ENCODE measurements at regions not wholly inside any gene's neighbourhood (a gene's known extent, or its start where the extent isn't known, plus 50 kb on each side); places are given as distances from the start of the nearest gene placed in this dataset.

- TF ChIP-seq TFCP2L1 (CRISPR knock-in tag; IDR thresholded peaks at IDR 0.05) (no peak), REST (IDR thresholded peaks at IDR 0.05) (no peak), E2F6 (IDR thresholded peaks at IDR 0.05; ENCODE audit: borderline replicate concordance, low read depth) (no peak), NR3C1 (IDR thresholded peaks at IDR 0.05) (no peak), MYC (IDR thresholded peaks at IDR 0.05; ENCODE audit: borderline replicate concordance, low read length) (no peak), EHMT2 (IDR thresholded peaks at IDR 0.05; ENCODE audit: low read depth) (no peak), ZNF302 (CRISPR knock-in tag; IDR thresholded peaks at IDR 0.05) (no peak), EHF (CRISPR knock-in tag; IDR thresholded peaks at IDR 0.05) (no peak), MAFK (IDR thresholded peaks at IDR 0.05; ENCODE audit: partially characterized antibody) (no peak), EP300 (IDR thresholded peaks at IDR 0.05) (no peak), JUNB (IDR thresholded peaks at IDR 0.05) (no peak), FOSL2 (IDR thresholded peaks at IDR 0.05) (no peak), FOSL2 (CRISPR knock-in tag; IDR thresholded peaks at IDR 0.05) (no peak), FOSB (CRISPR knock-in tag; IDR thresholded peaks at IDR 0.05) (no peak), CBX2 (IDR thresholded peaks at IDR 0.05; ENCODE audit: borderline replicate concordance, low read depth) (no peak), HEYL (CRISPR knock-in tag; IDR thresholded peaks at IDR 0.05) (no peak), USF2 (IDR thresholded peaks at IDR 0.05) (no peak), ZSCAN20 (CRISPR knock-in tag; IDR thresholded peaks at IDR 0.05) (no peak)
- CTCF ChIA-PET: no interaction called here
- ATAC-seq (no peak), DNase-seq (ENCODE audit: low read depth in 1 of 2, low spot score in 1 of 2) (no peak), FAIRE-seq (no peak)
- Histone ChIP-seq H3K9me3 (no peaks in the 10 kb centered on the region), H3K27ac (peak overlapping the region in 1 of 2 experiments; percentile 29; a peak in 1 of 6 replicates), H3K4me1 (peaks cover 15% of the 10 kb centered on the region), H3K4me2 (no peak overlapping the region), H3K4me3 (no peak overlapping the region)
- POLR2A ChIA-PET: no interaction called here
- 89% methylated on average over 2 of the region's 2 CpGs for WGBS (ENCODE audit: missing lambda C conversion rate)
Measured at GRCh38 chr3:188062216-188062615, 91.7 kb upstream of the LPP start.

- no peak overlapping the region for H3K4me3 ChIP-seq
- WGBS (ENCODE audit: missing lambda C conversion rate): 85% methylated on average over 4 of the region's 4 CpGs
- no peak for FAIRE-seq
- ChIA-PET POLR2A (interaction anchor here (0.7 kb wide), 1 partner anchor 13 kb away, joined by 4 read pairs; no protein-coding TSS in a partner anchor), CTCF (interaction anchor here (1.1 kb wide), 1 partner anchor 1083 kb away, joined by 3 read pairs; no protein-coding TSS in a partner anchor)
- DNase-seq (ENCODE audit: low read depth in 1 of 2, low spot score in 1 of 2): no peak
- H3K4me1 ChIP-seq: peaks cover 20% of the 10 kb centered on the region
- no peak overlapping the region for H3K27ac ChIP-seq
- no peaks in the 10 kb centered on the region for H3K9me3 ChIP-seq
- no peak for ATAC-seq
- no peak overlapping the region for H3K4me2 ChIP-seq
- TF ChIP-seq HOXB5 (CRISPR knock-in tag; IDR thresholded peaks at IDR 0.05) (no peak), POLR2A (IDR thresholded peaks at IDR 0.05; ENCODE audit: low read length) (no peak), MAX (IDR thresholded peaks at IDR 0.05) (no peak), PBX3 (IDR thresholded peaks at IDR 0.05) (no peak), HOXB13 (CRISPR knock-in tag; IDR thresholded peaks at IDR 0.05; ENCODE audit: low read depth) (no peak), ZC3H11A (IDR thresholded peaks at IDR 0.05) (no peak), NPAS2 (CRISPR knock-in tag; IDR thresholded peaks at IDR 0.05; ENCODE audit: borderline replicate concordance) (no peak), BCL3 (IDR thresholded peaks at IDR 0.05) (no peak), FOXS1 (CRISPR knock-in tag; IDR thresholded peaks at IDR 0.05) (no peak), SREBF2 (IDR thresholded peaks at IDR 0.05) (no peak), CEBPB (IDR thresholded peaks at IDR 0.05) (no peak), CHD4 (IDR thresholded peaks at IDR 0.05; ENCODE audit: borderline replicate concordance) (no peak), GATA3 (IDR thresholded peaks at IDR 0.05; ENCODE audit: borderline replicate concordance) (no peak), E2F6 (IDR thresholded peaks at IDR 0.05; ENCODE audit: borderline replicate concordance, low read depth) (no peak)
Measured at GRCh38 chr3:188064831-188065493, 89.0 kb upstream of the LPP start.

Data from A549 (cell line).